Jurkat, Clone E6-1 (cell line): ENCODE measurements at regions not wholly inside any gene's neighbourhood (a gene's known extent, or its start where the extent isn't known, plus 50 kb on each side); places are given as distances from the start of the nearest gene placed in this dataset.

Experiments
- DNase-seq: peaks from one replicate; pipeline ENCODE4 v3.0.0-alpha.2; 2011; ENCODE audit warnings: low read depth, low spot score
- H3K4me3 ChIP-seq: 2 replicates; pipeline ENCODE4 v1.5.1; 2011; ENCODE audit warnings: mild to moderate bottlenecking, low read length, control low read depth, moderate library complexity

DNA sequence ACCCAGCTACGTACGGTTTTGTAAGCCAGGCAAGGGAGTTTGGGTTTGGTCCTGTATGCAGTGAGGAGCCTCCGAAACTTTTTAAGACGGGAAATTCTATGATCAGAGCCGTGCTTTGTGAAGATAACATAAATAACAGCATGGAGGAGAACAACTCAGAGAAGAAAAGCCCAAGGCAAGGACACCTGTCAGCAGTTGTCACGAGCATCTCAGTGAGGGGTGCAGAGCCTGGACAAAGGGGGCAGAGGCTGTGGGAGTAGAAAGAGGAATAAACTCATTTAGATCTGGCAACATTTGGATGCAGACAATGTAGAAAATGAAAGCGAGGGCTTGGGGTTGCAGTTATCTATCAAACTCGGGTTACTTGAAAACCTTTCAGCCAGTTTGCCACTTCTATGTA lies 64.5 kb downstream of the CAVIN2 start:
- no peak for DNase-seq
- no peak overlapping the region for H3K4me3 ChIP-seq

DNA sequence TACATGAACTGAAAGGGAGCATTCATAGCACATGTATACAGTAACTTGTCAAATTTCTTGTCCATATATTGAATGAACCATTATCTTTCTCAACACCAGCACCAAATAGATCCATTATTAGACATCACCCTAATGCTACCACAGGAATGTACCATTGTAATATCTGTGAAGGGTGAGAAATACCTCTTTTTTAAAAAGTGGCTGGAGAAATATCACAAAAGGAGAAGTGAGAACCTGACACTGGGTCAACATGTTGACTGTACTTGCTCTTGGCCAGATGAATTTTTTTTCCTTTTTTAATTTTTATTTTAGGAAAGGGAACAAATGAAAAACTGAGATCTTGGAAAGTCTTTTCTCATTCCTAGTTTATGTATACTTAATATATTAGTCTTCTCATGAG lies 63.5 kb downstream of the CAVIN2 start:
- H3K4me3 ChIP-seq = no peak overlapping the region
- no peak for DNase-seq
